ENCODE measurements at regions not wholly inside any gene's neighbourhood (a gene's known extent, or its start where the extent isn't known, plus 50 kb on each side); places are given as distances from the start of the nearest gene placed in this dataset.
A peak's percentile ranks its signal among the peaks of the same experiment; 100 is the strongest.

DNA sequence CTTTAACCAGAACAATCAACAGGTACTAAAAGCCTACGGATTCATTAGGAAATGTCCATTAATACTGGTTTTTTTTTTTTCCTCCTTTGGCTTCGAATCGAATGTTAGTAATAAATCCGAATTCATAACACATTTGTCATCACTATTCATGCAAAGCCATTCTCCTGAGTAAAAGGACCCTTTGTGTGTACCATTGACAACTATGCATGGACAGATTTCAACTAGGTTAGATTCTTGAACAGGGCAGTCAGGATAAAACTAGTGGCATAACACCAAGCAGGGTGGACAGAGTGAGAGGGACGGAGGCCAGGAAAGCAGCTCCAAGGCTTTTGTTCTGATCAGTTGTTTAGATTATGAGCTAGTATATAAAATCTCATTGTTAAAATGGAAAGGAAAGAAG is 1722.0 kb upstream of the TENM3 start:
- CTCF ChIA-PET = interaction anchor here (0.6 to 1.1 kb wide), 4 partner anchors 16 to 411 kb away, joined by 3 to 4 read pairs (median 3); no protein-coding TSS in a partner anchor
- DNase-seq (ENCODE audit: unreplicated experiment) = no peak

DNA sequence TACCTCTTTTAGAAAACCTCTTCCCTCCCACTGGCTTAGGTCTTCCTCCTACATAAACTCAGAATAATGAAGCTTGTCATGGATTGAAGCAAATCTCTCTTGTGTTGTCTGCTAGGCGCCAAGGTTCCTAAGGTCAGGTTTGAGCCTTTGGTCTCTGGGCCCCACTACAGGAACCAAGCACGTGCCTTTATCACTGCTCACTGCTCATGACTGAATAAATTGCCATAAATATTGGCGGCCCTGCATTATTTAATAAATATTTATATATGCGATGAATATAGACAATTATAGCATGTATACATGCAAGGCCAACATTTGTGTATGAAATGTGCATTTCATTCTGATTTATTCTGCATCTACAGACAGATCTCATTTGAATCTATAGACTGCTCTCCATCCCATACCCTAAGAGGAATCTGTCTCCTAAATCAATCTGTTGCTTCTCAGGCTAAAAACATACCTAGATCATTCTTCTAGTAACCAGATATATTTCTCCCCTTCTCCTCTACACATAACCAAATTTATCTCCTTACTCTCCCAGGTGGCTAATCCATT is 1717.6 kb upstream of the TENM3 start:
- no peak for DNase-seq (ENCODE audit: unreplicated experiment)
- no peak overlapping the region for H3K4me3 Mint-ChIP-seq (ENCODE audit: unreplicated experiment)
- no peaks in the 10 kb centered on the region for H3K9me3 Mint-ChIP-seq (ENCODE audit: unreplicated experiment)
- H3K27ac Mint-ChIP-seq (ENCODE audit: low read depth, unreplicated experiment) = no peak overlapping the region
- intact Hi-C loops (cut with micrococcal nuclease) = no loop called here
- TF ChIP-seq, protein P1, sequence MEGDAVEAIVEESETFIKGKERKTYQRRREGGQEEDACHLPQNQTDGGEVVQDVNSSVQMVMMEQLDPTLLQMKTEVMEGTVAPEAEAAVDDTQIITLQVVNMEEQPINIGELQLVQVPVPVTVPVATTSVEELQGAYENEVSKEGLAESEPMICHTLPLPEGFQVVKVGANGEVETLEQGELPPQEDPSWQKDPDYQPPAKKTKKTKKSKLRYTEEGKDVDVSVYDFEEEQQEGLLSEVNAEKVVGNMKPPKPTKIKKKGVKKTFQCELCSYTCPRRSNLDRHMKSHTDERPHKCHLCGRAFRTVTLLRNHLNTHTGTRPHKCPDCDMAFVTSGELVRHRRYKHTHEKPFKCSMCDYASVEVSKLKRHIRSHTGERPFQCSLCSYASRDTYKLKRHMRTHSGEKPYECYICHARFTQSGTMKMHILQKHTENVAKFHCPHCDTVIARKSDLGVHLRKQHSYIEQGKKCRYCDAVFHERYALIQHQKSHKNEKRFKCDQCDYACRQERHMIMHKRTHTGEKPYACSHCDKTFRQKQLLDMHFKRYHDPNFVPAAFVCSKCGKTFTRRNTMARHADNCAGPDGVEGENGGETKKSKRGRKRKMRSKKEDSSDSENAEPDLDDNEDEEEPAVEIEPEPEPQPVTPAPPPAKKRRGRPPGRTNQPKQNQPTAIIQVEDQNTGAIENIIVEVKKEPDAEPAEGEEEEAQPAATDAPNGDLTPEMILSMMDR (IDR thresholded peaks at IDR 0.05; ENCODE audit: unreplicated experiment) = no peak
- ChIA-PET POLR2A (interaction anchor here (0.7 kb wide), 1 partner anchor 171 kb away, joined by 3 read pairs; no protein-coding TSS in a partner anchor), CTCF (interaction anchor here (0.9 kb wide), 1 partner anchor 141 kb away, joined by 4 read pairs; no protein-coding TSS in a partner anchor)
- H3K36me3 Mint-ChIP-seq (ENCODE audit: insufficient read depth, unreplicated experiment) = no peaks in the 10 kb centered on the region
- H3K4me1 Mint-ChIP-seq (ENCODE audit: insufficient read depth, unreplicated experiment) = peaks cover 6% of the 10 kb centered on the region
- BruUV-seq (replicated peaks) = no TSS peak
- H3K27me3 Mint-ChIP-seq (ENCODE audit: insufficient read depth, unreplicated experiment) = no peaks in the 10 kb centered on the region

More for the DNA sequence above, 1722.0 kb upstream of the TENM3 start:
- no peaks in the 10 kb centered on the region for H3K4me1 Mint-ChIP-seq (ENCODE audit: insufficient read depth, unreplicated experiment)
- no peak overlapping the region for H3K4me3 Mint-ChIP-seq (ENCODE audit: unreplicated experiment)
- POLR2A ChIA-PET = interaction anchor here (0.6 kb wide), 1 partner anchor 325 kb away, joined by 4 read pairs; no protein-coding TSS in a partner anchor
- no peaks in the 10 kb centered on the region for H3K9me3 Mint-ChIP-seq (ENCODE audit: unreplicated experiment)
- TF ChIP-seq, protein P1 (IDR thresholded peaks at IDR 0.05; ENCODE audit: unreplicated experiment) = no peak
- intact Hi-C loops (cut with micrococcal nuclease) = no loop called here
- BruUV-seq (replicated peaks) = no TSS peak
- no peak overlapping the region for H3K27ac Mint-ChIP-seq (ENCODE audit: low read depth, unreplicated experiment)
- H3K27me3 Mint-ChIP-seq (ENCODE audit: insufficient read depth, unreplicated experiment) = no peaks in the 10 kb centered on the region
- no peaks in the 10 kb centered on the region for H3K36me3 Mint-ChIP-seq (ENCODE audit: insufficient read depth, unreplicated experiment)

DNA sequence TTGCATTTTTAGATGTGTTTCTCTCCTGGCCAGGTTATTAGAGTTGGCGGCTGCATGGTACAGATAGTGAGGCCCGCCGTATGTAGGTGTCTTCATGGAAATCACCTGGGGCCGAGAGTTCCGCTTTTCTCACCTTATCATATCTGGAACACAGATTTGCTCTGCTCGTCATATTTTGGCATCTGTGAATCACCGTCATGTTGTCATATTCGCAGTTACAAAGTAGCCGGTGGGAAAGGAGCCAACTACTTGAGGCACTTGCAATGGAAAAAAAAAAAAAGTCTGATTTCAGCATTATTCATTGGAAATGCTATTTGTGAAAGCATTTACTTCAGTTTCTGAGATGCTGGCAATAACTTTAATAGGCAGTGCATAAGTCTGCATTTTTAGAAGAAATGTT is 1715.2 kb upstream of the TENM3 start:
- H3K36me3 Mint-ChIP-seq (ENCODE audit: insufficient read depth, unreplicated experiment) = no peaks in the 10 kb centered on the region
- CTCF ChIA-PET = interaction anchor here (0.6 to 1.0 kb wide), 2 partner anchors 12 to 24 kb away, joined by 3 to 4 read pairs; no protein-coding TSS in a partner anchor
- H3K9me3 Mint-ChIP-seq (ENCODE audit: unreplicated experiment) = no peaks in the 10 kb centered on the region
- DNase-seq (ENCODE audit: unreplicated experiment) = peak; percentile 74
- TF ChIP-seq, protein P1 (IDR thresholded peaks at IDR 0.05; ENCODE audit: unreplicated experiment) = no peak
- no TSS peak for BruUV-seq (replicated peaks)
- H3K27ac Mint-ChIP-seq (ENCODE audit: low read depth, unreplicated experiment) = no peak overlapping the region
- H3K4me1 Mint-ChIP-seq (ENCODE audit: insufficient read depth, unreplicated experiment) = peaks cover 6% of the 10 kb centered on the region
- no peaks in the 10 kb centered on the region for H3K27me3 Mint-ChIP-seq (ENCODE audit: insufficient read depth, unreplicated experiment)
- POLR2A ChIA-PET = no interaction called here
- H3K4me3 Mint-ChIP-seq (ENCODE audit: unreplicated experiment) = peak overlapping the region; percentile 8
- intact Hi-C loops (cut with micrococcal nuclease) = no loop called here

DNA sequence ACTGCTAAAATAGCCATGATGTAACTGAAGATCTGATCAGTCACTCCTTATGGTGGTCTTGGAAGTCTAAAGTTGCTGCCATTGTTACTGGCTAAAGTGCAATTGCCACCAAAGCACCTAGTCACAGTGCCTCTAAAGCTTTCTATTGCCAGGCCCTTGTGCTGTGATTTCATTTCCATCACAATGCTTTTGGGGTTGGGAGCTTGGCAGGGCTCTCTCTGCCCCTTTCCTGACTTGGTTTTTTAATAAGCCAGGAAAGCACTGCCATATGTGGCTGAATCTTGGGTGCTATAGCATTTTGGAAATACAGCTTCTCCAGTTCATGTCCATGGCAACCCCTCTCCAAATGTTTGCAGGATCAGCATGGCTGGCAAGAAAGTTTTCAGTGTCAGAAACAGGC is 1712.4 kb upstream of the TENM3 start:
- H3K4me3 Mint-ChIP-seq (ENCODE audit: unreplicated experiment) = no peak overlapping the region
- H3K36me3 Mint-ChIP-seq (ENCODE audit: insufficient read depth, unreplicated experiment) = no peaks in the 10 kb centered on the region
- TF ChIP-seq, protein P1 (IDR thresholded peaks at IDR 0.05; ENCODE audit: unreplicated experiment) = no peak
- H3K27me3 Mint-ChIP-seq (ENCODE audit: insufficient read depth, unreplicated experiment) = no peaks in the 10 kb centered on the region
- no peak overlapping the region for H3K27ac Mint-ChIP-seq (ENCODE audit: low read depth, unreplicated experiment)
- CTCF ChIA-PET = no interaction called here
- no peak for DNase-seq (ENCODE audit: unreplicated experiment)
- H3K9me3 Mint-ChIP-seq (ENCODE audit: unreplicated experiment) = no peaks in the 10 kb centered on the region
- intact Hi-C loops (cut with micrococcal nuclease) = no loop called here
- no TSS peak for BruUV-seq (replicated peaks)
- peaks cover 6% of the 10 kb centered on the region for H3K4me1 Mint-ChIP-seq (ENCODE audit: insufficient read depth, unreplicated experiment)
- POLR2A ChIA-PET = interaction anchor here (0.6 to 1.6 kb wide), 3 partner anchors 12 to 108 kb away, joined by 3 to 4 read pairs (median 3); no protein-coding TSS in a partner anchor
